ENCODE measurements at regions not wholly inside any gene's neighbourhood (a gene's known extent, or its start where the extent isn't known, plus 50 kb on each side); places are given as distances from the start of the nearest gene placed in this dataset.

Small RNAs in the stretch of these regions (small RNA-seq; reads per million reads assigned to genes)
- 0 reads per million in 3 experiments for gene GNG5P5
- gene RN7SL700P: 0 reads per million in 3 experiments

All from neural cell (in vitro differentiated cells).